ENCODE measurements at regions not wholly inside any gene's neighbourhood (a gene's known extent, or its start where the extent isn't known, plus 50 kb on each side); places are given as distances from the start of the nearest gene placed in this dataset.

GRCh38 chr14:96980835-96981234, 183.7 kb downstream of the VRK1 start:
- no peak for DNase-seq

GRCh38 chr14:96986256-96987085, 189.3 kb downstream of the VRK1 start:
- DNase-seq, result no peak

DNA sequence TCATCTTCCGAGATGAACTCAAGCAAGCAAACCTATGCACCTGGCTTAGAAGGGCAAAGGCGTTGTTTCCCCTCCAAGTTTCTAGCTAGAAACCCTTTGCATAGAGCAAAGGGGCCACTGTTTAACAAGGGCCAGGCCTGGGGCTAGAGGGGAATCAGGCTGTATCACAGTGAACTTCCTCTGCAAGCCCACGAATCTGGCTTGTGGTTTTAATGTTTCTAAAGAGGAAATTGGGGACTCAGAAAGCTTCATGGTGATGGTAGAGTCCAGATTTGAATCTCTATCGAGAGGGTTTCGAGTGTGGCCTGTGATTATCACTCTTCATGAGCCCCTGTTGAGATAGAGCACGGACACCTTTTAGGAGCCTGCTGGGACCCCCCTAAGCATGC, 189.9 kb downstream of the VRK1 start:
- DNase-seq, result no peak

GRCh38 chr14:96987771-96988170, 190.6 kb downstream of the VRK1 start:
- DNase-seq, result no peak

DNA sequence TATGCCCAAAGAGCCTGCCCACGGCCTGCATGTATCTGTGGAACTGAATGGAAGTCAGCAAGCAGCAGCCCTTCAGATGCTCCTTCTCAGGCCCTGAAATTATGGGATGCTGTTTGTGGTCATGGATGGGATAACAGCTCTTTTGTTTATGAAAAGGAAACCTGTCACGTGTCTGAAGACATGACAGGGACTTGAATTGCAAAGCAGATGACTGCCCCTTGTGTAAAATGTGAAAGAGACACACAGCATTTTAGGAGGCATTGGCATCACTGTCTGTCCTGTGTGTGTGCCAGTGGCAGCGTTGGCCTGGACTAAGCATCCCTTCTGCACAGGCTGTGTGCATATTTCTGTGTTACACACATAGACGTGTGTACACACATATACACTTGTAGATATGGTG, 192.1 kb downstream of the VRK1 start:
- DNase-seq, result no peak

- no peak for DNase-seq
Observed at GRCh38 chr14:96991226-96991625, 194.0 kb downstream of the VRK1 start.

DNA sequence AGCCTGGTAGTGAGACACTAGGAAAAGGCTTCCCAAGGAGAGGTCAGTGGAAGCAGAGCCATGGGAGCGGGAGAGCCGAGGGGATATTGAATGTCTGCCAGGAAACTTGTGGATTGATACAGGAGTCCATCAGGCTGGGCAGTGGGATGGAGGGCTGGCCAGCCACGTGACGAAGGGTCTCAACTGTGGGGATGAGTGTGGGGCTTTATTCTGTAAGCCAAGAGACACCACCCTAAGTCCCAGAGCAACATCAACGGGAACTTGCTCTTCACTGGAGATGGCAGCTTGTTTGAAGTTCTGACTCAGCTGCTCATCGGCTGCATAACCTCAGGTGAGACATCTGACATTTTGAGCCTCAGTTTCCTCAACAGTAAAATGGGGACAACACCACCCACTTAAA, 197.8 kb downstream of the VRK1 start:
- DNase-seq, result no peak

DNA sequence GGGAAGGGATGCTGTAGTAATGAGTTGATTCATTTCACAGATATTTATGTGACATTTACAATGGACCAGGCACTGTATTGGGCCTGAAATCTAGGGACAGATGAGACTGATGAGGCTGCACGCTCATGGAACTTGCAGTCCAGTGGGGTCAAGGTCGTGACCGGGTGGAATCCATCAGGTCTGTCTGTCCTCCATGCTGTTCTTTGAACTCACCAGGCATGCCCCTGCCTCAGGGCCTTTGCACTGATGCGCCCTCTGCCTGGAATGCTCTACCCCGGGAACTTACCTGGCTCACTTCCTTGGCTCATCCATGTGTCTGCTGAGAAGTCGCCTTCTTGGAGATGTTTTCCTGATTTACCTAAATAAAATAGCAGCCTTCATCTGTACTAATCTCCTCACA, 200.1 kb downstream of the VRK1 start:
- no peak for DNase-seq

DNA sequence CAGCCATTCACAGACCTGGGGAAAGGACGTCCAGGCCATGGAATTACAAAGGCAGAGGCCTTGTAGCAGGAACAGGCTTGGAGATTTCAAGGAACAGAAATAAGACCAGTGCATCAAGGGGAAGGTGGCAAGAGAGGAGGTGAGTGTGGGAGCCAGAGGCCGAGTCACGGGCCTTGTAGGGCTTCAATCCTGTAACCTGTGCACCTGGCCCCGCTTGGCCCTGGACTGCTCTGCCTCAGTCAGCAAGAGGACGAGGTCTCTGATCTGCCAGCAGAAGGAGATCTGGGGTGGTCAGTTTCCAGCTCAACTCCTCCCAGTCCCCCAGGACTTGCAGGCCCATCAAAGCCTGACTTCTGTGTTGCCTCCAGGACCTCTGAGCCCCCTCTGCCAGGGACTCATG, 200.8 kb downstream of the VRK1 start:
- no peak for DNase-seq

GRCh38 chr14:96999654-97000155, 202.5 kb downstream of the VRK1 start:
- no peak for DNase-seq

DNA sequence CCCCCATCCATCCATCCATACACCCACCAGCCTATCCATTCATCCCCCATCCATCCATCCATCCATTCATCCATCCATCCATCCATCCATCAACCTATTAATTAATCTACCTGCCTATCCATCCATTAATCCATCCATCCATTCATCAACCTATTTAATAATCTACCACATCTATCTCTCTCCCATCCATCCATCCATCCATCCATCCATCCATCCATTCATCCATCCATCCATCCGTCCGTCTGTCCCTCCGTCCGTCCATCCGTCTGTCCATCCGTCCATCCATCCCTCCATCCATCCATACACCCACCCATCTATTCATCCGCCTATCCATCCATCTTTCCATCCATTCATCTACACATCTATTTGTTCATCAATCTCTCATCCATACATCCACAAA, 205.3 kb downstream of the VRK1 start:
- no peak for DNase-seq

- DNase-seq, result no peak
Observed at GRCh38 chr14:97005934-97006333, 208.8 kb downstream of the VRK1 start.

GRCh38 chr14:97010491-97011160, 213.4 kb downstream of the VRK1 start:
- no peak for DNase-seq

- no peak for DNase-seq
Observed at GRCh38 chr14:97013878-97014277, 216.7 kb downstream of the VRK1 start.

GRCh38 chr14:97021001-97021400, 223.8 kb downstream of the VRK1 start:
- DNase-seq, result no peak

- DNase-seq, result no peak
Observed at GRCh38 chr14:97021571-97022168, 224.5 kb downstream of the VRK1 start.

DNA sequence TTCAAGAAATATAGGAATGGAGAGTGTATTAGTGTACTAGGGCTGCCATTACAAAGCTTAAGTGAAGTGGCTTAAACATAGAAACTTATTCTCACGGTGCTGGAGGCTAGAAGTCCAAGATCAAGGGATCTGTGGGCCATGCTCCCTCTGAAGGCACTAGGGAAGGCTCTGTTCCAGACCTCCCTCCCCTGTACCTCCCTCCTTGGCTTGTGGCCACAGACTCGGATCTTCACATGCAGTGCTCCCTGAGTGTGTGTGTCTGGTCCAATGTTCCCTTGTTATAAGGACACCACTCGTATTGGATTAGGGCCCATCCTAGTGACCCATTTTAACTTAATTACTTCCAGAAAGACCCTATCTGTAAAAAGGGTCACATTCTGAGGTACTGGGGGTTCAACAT, 225.6 kb downstream of the VRK1 start:
- no peak for DNase-seq

DNA sequence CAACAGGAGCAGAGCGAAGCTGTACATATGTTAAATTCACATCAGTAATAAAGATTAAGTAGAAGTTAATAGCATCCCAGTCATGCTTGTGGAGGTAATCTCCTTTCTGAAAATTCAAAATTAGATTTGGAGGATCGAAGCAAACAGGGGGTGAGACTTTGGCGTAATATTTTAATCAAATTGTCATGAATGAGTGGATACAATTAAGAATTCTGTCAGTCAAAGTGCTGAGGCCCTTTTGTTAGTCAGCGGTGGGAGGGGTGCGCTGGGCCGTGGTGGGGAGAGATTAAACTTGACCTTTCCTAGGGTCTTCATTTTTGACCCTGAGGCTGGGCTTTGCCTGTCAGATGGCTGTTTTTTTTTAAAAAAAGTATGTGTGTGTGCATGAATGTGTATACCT, 226.7 kb downstream of the VRK1 start:
- DNase-seq, result no peak

DNA sequence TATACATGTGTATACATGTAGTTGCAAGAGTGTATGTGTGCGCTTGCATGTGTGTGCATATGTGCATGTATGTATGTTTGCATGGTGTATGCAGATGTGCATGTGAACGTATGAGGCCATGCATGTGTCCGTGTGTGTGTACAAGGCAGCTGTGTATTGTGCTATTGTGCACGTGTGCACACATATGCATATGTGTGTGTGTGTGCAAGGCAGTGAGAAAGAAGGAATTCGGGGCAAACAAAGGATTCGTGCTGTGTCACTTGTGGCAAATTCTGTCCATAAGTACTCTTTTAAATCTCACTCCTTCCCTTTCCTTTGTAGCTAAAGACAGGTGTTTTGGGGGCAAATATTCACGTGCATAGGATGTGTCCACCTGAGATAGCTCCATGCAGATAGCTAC, 227.1 kb downstream of the VRK1 start:
- no peak for DNase-seq

DNA sequence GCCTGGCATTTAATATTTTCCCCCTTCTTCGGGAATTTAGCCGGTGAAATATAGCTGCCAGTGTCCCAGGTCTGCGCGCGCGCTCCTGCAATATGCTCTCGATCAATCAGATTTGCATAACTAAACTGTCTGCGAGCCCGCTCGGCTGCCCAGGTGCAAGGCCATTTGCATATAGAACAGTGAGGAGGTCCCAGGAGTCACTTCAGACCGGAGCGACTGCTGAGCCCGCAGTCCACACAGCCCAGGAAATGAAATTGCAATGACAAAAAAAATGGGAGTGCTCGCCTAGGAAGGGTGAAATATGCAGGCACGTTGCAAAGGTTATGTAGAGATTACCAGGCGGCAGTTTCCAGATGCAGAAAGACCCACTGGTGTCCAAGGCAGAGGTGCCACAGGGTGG, 228.5 kb downstream of the VRK1 start:
- DNase-seq, result no peak

GRCh38 chr14:97027256-97027999, 230.2 kb downstream of the VRK1 start:
- DNase-seq, result no peak

DNA sequence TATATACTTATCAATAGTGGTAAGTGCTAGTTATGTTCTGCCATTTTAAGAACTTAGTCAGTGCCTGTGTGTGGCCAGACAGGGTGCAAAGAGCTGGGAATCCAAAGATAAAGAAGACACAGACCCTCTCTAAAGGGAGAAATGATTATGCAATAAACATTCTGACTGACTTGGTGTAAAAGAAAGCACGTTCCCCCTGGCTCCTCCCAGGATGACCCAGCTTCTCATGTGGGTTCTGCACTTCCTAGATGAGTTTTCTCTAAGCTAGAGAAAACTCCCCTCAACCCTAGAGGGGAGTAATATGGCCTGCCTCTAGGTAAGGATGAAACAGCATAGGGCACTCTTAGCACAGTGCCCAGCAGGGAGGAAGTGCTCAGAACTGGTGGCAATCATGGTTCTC, 231.2 kb downstream of the VRK1 start:
- DNase-seq, result no peak

DNA sequence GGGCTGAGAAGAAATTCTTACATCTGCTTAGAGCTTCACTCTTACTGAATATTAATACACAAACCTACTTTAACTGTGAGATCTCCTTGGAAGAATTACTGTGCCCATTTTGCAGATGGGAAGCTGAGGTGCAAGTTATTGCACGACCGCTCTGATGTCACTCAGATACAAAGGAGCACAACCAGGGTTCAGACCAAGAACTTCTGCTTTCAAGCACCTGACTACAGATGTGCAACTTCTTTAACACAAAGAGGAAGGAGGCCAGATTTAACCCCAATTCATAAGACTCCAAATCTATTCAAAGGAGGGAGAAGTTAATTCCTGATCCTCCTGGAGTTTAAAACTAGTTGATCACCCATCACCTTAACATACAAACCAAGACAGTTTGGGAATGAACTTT, 232.6 kb downstream of the VRK1 start:
- DNase-seq, result no peak

All from HCEC 1CT (cell line).